SJCRH30 (cell line): ENCODE measurements at regions not wholly inside any gene's neighbourhood (a gene's known extent, or its start where the extent isn't known, plus 50 kb on each side); places are given as distances from the start of the nearest gene placed in this dataset.
A peak's percentile ranks its signal among the peaks of the same experiment; 100 is the strongest.

ENCODE experiments used
- DNase-seq, 2 experiments: peaks; one replicate each; pipeline ENCODE4 v3.0.0-alpha.2; 2015 to 2020
- H3K27ac ChIP-seq: fragments of 250-450 bp; sonication (Bioruptor Pico); 2 replicates; pipeline ENCODE4 v1.5.1; 2020; ENCODE audit warnings: mild to moderate bottlenecking, moderate library complexity
- H3K27me3 ChIP-seq: fragments of 250-450 bp; sonication (Bioruptor Pico); 2 replicates; pipeline ENCODE4 v1.5.1; 2020; ENCODE audit warnings: mild to moderate bottlenecking, moderate library complexity
- H3K36me3 ChIP-seq: fragments of 250-450 bp; sonication (Bioruptor Pico); 2 replicates; pipeline ENCODE4 v1.5.1; 2020; ENCODE audit warnings: mild to moderate bottlenecking, moderate library complexity
- H3K4me1 ChIP-seq: fragments of 250-450 bp; sonication (Bioruptor Pico); 2 replicates; pipeline ENCODE4 v1.5.1; 2020; ENCODE audit warnings: mild to moderate bottlenecking, moderate library complexity
- H3K4me3 ChIP-seq: fragments of 250-450 bp; sonication (Bioruptor Pico); 2 replicates; pipeline ENCODE4 v1.5.1; 2020; ENCODE audit warnings: mild to moderate bottlenecking, moderate library complexity
- H3K9me3 ChIP-seq: fragments of 250-450 bp; sonication (Bioruptor Pico); replicated peaks from 2 replicates; pipeline ENCODE4 v1.5.1; 2020; ENCODE audit warnings: mild to moderate bottlenecking, moderate library complexity

DNA sequence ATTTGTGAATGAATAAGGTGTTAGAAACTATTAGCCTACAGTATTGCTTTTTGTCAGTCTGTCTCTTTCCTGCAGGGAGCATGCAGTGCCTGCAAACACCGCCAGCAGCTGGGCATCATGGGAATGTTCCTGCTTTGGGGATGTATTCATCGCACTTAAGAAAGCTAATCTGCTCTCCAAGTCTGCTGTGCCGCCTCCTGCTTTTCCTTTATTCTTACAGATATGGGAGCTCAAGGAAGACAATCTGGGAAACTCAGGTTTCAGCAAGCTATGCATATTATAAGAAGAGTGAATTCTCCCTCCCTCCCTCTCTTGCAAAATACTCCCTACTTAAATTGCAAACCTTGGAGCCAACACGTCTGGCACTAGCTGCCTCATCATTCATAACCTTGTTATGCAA, 479.2 kb upstream of the ACVR2A start:
- Histone ChIP-seq H3K27me3 (no peaks in the 10 kb centered on the region), H3K9me3 (no peaks in the 10 kb centered on the region; the same call in 1 of the 2 replicates), H3K4me3 (no peak overlapping the region), H3K4me1 (peaks cover 6% of the 10 kb centered on the region; the same call in 1 of the 2 replicates), H3K36me3 (no peaks in the 10 kb centered on the region), H3K27ac (no peak overlapping the region)
- no peak for DNase-seq

DNA sequence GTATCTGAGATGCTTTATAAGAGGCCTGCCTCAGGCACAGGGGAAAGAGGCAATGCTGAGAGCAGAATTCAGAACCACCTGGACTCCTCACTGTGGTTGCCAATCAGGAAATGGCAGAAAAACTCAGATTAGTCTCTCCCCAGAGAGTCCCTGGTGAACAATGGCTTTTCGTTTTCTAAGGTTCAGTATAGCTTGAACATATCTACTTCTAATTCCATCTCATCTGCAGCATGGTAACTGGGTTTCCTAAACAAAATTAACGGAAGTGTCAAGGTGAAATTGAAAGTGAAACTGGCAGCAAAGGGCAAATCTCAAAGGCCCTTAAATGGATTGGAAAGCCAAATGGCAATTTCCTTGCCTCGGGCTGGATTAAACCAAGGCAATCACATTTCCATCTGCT, 480.2 kb upstream of the ACVR2A start:
- Histone ChIP-seq H3K4me1 (peaks cover 6% of the 10 kb centered on the region; the same call in 1 of the 2 replicates), H3K9me3 (no peaks in the 10 kb centered on the region; the same call in 1 of the 2 replicates), H3K27ac (no peak overlapping the region), H3K4me3 (no peak overlapping the region), H3K36me3 (no peaks in the 10 kb centered on the region), H3K27me3 (no peaks in the 10 kb centered on the region)
- no peak for DNase-seq

DNA sequence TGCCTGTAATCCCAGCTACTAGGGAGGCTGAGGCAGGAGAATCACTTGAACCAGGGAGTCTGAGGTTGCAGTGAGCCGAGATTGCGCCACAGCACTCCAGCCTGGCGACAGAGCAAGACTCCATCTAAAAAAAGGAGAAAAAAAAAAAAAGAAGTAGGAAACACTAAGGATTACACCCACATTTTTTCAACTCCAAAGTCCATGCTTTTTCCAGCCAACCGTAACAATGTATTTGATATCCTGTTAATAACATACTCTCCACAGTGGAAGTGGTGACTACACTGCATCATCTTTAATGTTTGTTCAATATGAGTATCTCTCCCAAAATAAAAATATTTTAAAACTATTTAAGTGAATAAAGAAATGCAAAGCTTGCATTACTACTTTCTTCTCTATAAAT, 481.6 kb upstream of the ACVR2A start:
- Histone ChIP-seq H3K36me3 (no peaks in the 10 kb centered on the region), H3K27me3 (no peaks in the 10 kb centered on the region), H3K4me3 (no peak overlapping the region), H3K9me3 (no peaks in the 10 kb centered on the region; the same call in 1 of the 2 replicates), H3K27ac (no peak overlapping the region), H3K4me1 (peaks cover 6% of the 10 kb centered on the region; the same call in 1 of the 2 replicates)
- DNase-seq: no peak

GRCh38 chr2:147358375-147358774, 486.5 kb upstream of the ACVR2A start:
- no peaks in the 10 kb centered on the region; the same call in 1 of the 2 replicates for H3K9me3 ChIP-seq
- no peaks in the 10 kb centered on the region for H3K27me3 ChIP-seq
- no peaks in the 10 kb centered on the region for H3K36me3 ChIP-seq
- DNase-seq: no peak
- no peak overlapping the region for H3K27ac ChIP-seq
- no peaks in the 10 kb centered on the region for H3K4me1 ChIP-seq
- no peak overlapping the region for H3K4me3 ChIP-seq

GRCh38 chr2:147356157-147356556, 488.7 kb upstream of the ACVR2A start:
- Histone ChIP-seq H3K36me3 (no peaks in the 10 kb centered on the region), H3K27ac (no peak overlapping the region), H3K9me3 (no peaks in the 10 kb centered on the region), H3K4me3 (no peak overlapping the region), H3K27me3 (no peaks in the 10 kb centered on the region), H3K4me1 (peaks cover 16% of the 10 kb centered on the region)
- no peak for DNase-seq

GRCh38 chr2:147355706-147356105, 489.1 kb upstream of the ACVR2A start:
- H3K9me3 ChIP-seq: no peaks in the 10 kb centered on the region
- no peaks in the 10 kb centered on the region for H3K36me3 ChIP-seq
- no peak overlapping the region for H3K4me3 ChIP-seq
- no peak for DNase-seq
- peaks cover 21% of the 10 kb centered on the region for H3K4me1 ChIP-seq
- no peaks in the 10 kb centered on the region for H3K27me3 ChIP-seq
- H3K27ac ChIP-seq: no peak overlapping the region

DNA sequence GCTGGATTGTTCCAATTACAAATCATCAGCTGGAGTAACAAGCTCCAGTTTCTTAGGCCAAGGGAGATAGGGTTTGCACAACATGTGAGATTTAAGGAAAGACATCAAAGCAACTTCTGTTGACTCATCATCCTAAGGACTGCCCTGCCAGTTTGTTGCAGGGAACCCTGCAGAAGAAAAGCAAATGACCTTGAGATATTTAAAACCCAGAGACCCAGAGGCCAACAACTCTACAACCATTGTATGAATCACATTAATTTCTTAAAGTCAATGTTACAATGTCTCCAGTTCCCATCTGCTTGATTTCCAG, 491.8 kb upstream of the ACVR2A start:
- Histone ChIP-seq H3K27me3 (no peaks in the 10 kb centered on the region), H3K36me3 (no peaks in the 10 kb centered on the region), H3K4me3 (no peak overlapping the region), H3K4me1 (peaks cover 30% of the 10 kb centered on the region), H3K27ac (peak overlapping the region; percentile 67; the same call in 1 of the 2 replicates), H3K9me3 (no peaks in the 10 kb centered on the region)
- no peak for DNase-seq

GRCh38 chr2:147352264-147353071, 492.4 kb upstream of the ACVR2A start:
- H3K27ac ChIP-seq: peak overlapping the region; percentile 67
- peak; percentile 88 to 95 for DNase-seq
- H3K27me3 ChIP-seq: no peaks in the 10 kb centered on the region
- H3K36me3 ChIP-seq: no peaks in the 10 kb centered on the region
- H3K4me3 ChIP-seq: peak overlapping the region; percentile 29
- H3K9me3 ChIP-seq: no peaks in the 10 kb centered on the region
- H3K4me1 ChIP-seq: peaks cover 30% of the 10 kb centered on the region

- Histone ChIP-seq H3K36me3 (no peaks in the 10 kb centered on the region), H3K9me3 (no peaks in the 10 kb centered on the region), H3K4me3 (peak overlapping the region; percentile 29), H3K27me3 (no peaks in the 10 kb centered on the region), H3K27ac (peak overlapping the region; percentile 67), H3K4me1 (peaks cover 30% of the 10 kb centered on the region)
- DNase-seq: peak; percentile 19 to 54
Observed at GRCh38 chr2:147351784-147352183, 493.0 kb upstream of the ACVR2A start.

GRCh38 chr2:147348931-147349555, 495.8 kb upstream of the ACVR2A start:
- DNase-seq: peak; percentile 39 to 64
- Histone ChIP-seq H3K27me3 (no peaks in the 10 kb centered on the region), H3K9me3 (no peaks in the 10 kb centered on the region), H3K4me3 (no peak overlapping the region), H3K27ac (peak overlapping the region; percentile 22; the same call in 1 of the 2 replicates), H3K36me3 (no peaks in the 10 kb centered on the region), H3K4me1 (peaks cover 30% of the 10 kb centered on the region)

GRCh38 chr2:147346142-147346541, 498.7 kb upstream of the ACVR2A start:
- peaks cover 14% of the 10 kb centered on the region for H3K4me1 ChIP-seq

GRCh38 chr2:147345246-147345645, 499.6 kb upstream of the ACVR2A start:
- DNase-seq: no peak
- H3K9me3 ChIP-seq: 0 out of 2 replicates have a peak, but pooled peaks cover 2% of the 10 kb centered on the region
- no peak overlapping the region for H3K4me3 ChIP-seq
- peaks cover 9% of the 10 kb centered on the region for H3K4me1 ChIP-seq
- H3K36me3 ChIP-seq: no peaks in the 10 kb centered on the region
- no peaks in the 10 kb centered on the region for H3K27me3 ChIP-seq
- no peak overlapping the region for H3K27ac ChIP-seq

More at GRCh38 chr2:147346142-147346541, 498.7 kb upstream of the ACVR2A start:
- no peaks in the 10 kb centered on the region for H3K27me3 ChIP-seq
- H3K4me3 ChIP-seq: no peak overlapping the region
- H3K27ac ChIP-seq: no peak overlapping the region
- no peaks in the 10 kb centered on the region for H3K36me3 ChIP-seq
- no peak for DNase-seq
- 0 out of 2 replicates have a peak, but pooled peaks cover 2% of the 10 kb centered on the region for H3K9me3 ChIP-seq

GRCh38 chr2:147342329-147342728, 502.5 kb upstream of the ACVR2A start:
- Histone ChIP-seq H3K27me3 (no peaks in the 10 kb centered on the region), H3K27ac (no peak overlapping the region), H3K36me3 (no peaks in the 10 kb centered on the region), H3K4me3 (no peak overlapping the region), H3K9me3 (0 out of 2 replicates have a peak, but pooled peaks cover 2% of the 10 kb centered on the region), H3K4me1 (no peaks in the 10 kb centered on the region)
- no peak for DNase-seq

DNA sequence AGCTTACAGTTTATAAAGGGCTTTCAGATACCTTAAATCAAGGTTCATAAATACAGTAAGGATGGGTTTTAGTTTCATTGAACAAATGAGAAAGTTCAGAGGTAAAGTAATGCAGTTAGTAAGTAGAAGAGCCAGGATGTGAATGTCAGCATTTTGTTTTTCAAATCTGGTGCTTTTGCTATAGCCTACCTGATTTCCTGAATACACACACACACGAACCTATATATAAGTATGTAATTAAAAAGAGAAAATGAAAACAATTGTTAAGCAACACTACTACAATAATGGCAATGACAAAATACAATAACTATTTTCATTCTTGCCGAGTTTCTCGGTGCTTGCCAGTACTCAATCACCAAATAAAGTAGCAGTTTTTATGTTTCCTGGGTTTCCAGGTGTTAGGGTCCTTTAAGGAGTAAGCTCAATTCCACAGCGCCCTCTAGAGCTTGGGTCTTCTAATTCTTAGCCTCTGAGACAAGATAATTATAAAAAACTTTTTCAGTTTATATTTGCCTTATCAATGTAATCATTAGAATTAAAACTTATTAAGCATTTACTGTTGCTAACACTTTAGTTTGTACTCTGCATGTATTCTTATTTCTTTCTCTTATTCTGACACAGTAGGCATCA, 512.9 kb upstream of the ACVR2A start:
- no peak overlapping the region for H3K27ac ChIP-seq
- no peaks in the 10 kb centered on the region for H3K36me3 ChIP-seq
- no peak overlapping the region for H3K4me3 ChIP-seq
- no peaks in the 10 kb centered on the region for H3K9me3 ChIP-seq
- no peaks in the 10 kb centered on the region for H3K27me3 ChIP-seq
- DNase-seq: peak; percentile 26 to 62
- H3K4me1 ChIP-seq: peaks cover 3% of the 10 kb centered on the region; the same call in 1 of the 2 replicates

DNA sequence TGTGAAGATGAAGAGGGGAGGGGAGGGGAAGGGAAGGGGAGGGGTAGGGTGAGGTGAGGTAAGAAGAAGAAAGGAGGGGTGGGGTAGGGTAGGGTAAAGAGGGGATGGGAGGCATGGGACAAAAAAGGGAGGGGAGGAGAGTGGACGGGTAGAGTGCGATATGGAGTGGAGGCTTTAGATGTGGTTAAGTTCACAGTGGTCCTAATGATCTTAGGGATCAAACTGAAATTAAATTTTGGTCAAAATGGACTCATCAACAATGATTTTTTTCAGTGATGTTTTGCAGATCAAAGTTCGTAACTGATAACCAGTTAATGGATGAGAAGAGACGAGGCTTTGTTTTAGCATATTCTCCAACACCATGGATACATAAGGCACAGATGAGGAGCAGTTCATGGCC, 513.9 kb upstream of the ACVR2A start:
- no peaks in the 10 kb centered on the region for H3K36me3 ChIP-seq
- peaks cover 3% of the 10 kb centered on the region; the same call in 1 of the 2 replicates for H3K4me1 ChIP-seq
- H3K4me3 ChIP-seq: no peak overlapping the region
- H3K27me3 ChIP-seq: no peaks in the 10 kb centered on the region
- no peak overlapping the region for H3K27ac ChIP-seq
- DNase-seq: no peak
- no peaks in the 10 kb centered on the region for H3K9me3 ChIP-seq
